ENCODE measurements at regions not wholly inside any gene's neighbourhood (a gene's known extent, or its start where the extent isn't known, plus 50 kb on each side); places are given as distances from the start of the nearest gene placed in this dataset.

GRCh38 chr16:51922476-51922875, 624.5 kb downstream of the TOX3 start:
- TF ChIP-seq PATZ1 (CRISPR knock-in tag; IDR thresholded peaks at IDR 0.05; ENCODE audit: borderline replicate concordance) (no peak), CSDC2 (CRISPR knock-in tag; IDR thresholded peaks at IDR 0.05) (no peak), ZFP30 (CRISPR knock-in tag; IDR thresholded peaks at IDR 0.05) (no peak), ZFP3 (CRISPR knock-in tag; IDR thresholded peaks at IDR 0.05) (no peak), ZNF70 (CRISPR knock-in tag; IDR thresholded peaks at IDR 0.05) (no peak), TCF4 (CRISPR knock-in tag; IDR thresholded peaks at IDR 0.05; ENCODE audit: borderline replicate concordance) (no peak)
- no peak for ATAC-seq

GRCh38 chr16:51919736-51920135, 627.2 kb downstream of the TOX3 start:
- ATAC-seq = no peak
- TF ChIP-seq ZFP3 (CRISPR knock-in tag; IDR thresholded peaks at IDR 0.05) (no peak), ESRRG (CRISPR knock-in tag; IDR thresholded peaks at IDR 0.05) (no peak), ISL1 (CRISPR knock-in tag; IDR thresholded peaks at IDR 0.05) (no peak), TSHZ2 (CRISPR knock-in tag; IDR thresholded peaks at IDR 0.05) (no peak)

GRCh38 chr16:51916814-51917213, 630.1 kb downstream of the TOX3 start:
- TF ChIP-seq ZC3H10 (CRISPR knock-in tag; IDR thresholded peaks at IDR 0.05) = no peak
- no peak for TF ChIP-seq POU6F1 (CRISPR knock-in tag; IDR thresholded peaks at IDR 0.05; ENCODE audit: borderline replicate concordance, low read depth)
- no peak for TF ChIP-seq PPARA (CRISPR knock-in tag; IDR thresholded peaks at IDR 0.05; ENCODE audit: borderline replicate concordance)
- no peak for TF ChIP-seq ARNTL (CRISPR knock-in tag; IDR thresholded peaks at IDR 0.05; ENCODE audit: borderline replicate concordance, low read depth)
- no peak for TF ChIP-seq OSR1 (CRISPR knock-in tag; IDR thresholded peaks at IDR 0.05)
- TF ChIP-seq TOX (CRISPR knock-in tag; IDR thresholded peaks at IDR 0.05; ENCODE audit: borderline replicate concordance) = no peak
- no peak for TF ChIP-seq CSDC2 (CRISPR knock-in tag; IDR thresholded peaks at IDR 0.05)
- no peak for TF ChIP-seq CSRNP3 (CRISPR knock-in tag; IDR thresholded peaks at IDR 0.05)
- TF ChIP-seq RARB (CRISPR knock-in tag; IDR thresholded peaks at IDR 0.05) = no peak
- no peak for TF ChIP-seq ESRRG (CRISPR knock-in tag; IDR thresholded peaks at IDR 0.05)
- TF ChIP-seq SNAI2 (CRISPR knock-in tag; IDR thresholded peaks at IDR 0.05) = no peak
- TF ChIP-seq PATZ1 (CRISPR knock-in tag; IDR thresholded peaks at IDR 0.05; ENCODE audit: borderline replicate concordance) = no peak
- no peak for ATAC-seq

- TF ChIP-seq, protein P1, sequence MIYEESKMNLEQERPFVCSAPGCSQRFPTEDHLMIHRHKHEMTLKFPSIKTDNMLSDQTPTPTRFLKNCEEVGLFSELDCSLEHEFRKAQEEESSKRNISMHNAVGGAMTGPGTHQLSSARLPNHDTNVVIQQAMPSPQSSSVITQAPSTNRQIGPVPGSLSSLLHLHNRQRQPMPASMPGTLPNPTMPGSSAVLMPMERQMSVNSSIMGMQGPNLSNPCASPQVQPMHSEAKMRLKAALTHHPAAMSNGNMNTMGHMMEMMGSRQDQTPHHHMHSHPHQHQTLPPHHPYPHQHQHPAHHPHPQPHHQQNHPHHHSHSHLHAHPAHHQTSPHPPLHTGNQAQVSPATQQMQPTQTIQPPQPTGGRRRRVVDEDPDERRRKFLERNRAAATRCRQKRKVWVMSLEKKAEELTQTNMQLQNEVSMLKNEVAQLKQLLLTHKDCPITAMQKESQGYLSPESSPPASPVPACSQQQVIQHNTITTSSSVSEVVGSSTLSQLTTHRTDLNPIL (CRISPR knock-in tag; IDR thresholded peaks at IDR 0.05; ENCODE audit: low read depth) = no peak
- TF ChIP-seq ZFP3 (CRISPR knock-in tag; IDR thresholded peaks at IDR 0.05) = no peak
- no peak for ATAC-seq
Observed at GRCh38 chr16:51916231-51916630, 630.7 kb downstream of the TOX3 start.
